Fibroblast of lung (primary cell): ENCODE measurements at regions not wholly inside any gene's neighbourhood (a gene's known extent, or its start where the extent isn't known, plus 50 kb on each side); places are given as distances from the start of the nearest gene placed in this dataset.

Source experiments
- CTCF ChIP-seq, 2 donors: IDR thresholded peaks in 1 of 2; conservative IDR thresholded peaks in 1 of 2; 1 replicate in 1 of 2; 2 replicates in 1 of 2; pipeline ENCODE4 v1.5.1; 2011 to 2012; ENCODE audit warnings: low read length in 2 of 2, control low read depth in 1 of 2, inconsistent platforms in 1 of 2, low read depth in 1 of 2, mild to moderate bottlenecking in 1 of 2
- EZH2 ChIP-seq: IDR thresholded peaks from 2 replicates; pipeline ENCODE4 v1.5.1; 2012; ENCODE audit warnings: low read length, control low read depth, mild to moderate bottlenecking; ENCODE audit errors: missing control alignments

GRCh38 chr14:59081720-59082119 lies 106.7 kb upstream of the DAAM1 start:
- no peak for TF ChIP-seq CTCF (conservative IDR thresholded peaks at IDR 0.05 in 1 of 2, IDR thresholded peaks at IDR 0.05 in 1 of 2; ENCODE audit: low read depth in 1 of 2, low read length in 2 of 2)
- no peak for TF ChIP-seq EZH2
